HFFc6 (cell line): ENCODE measurements at regions not wholly inside any gene's neighbourhood (a gene's known extent, or its start where the extent isn't known, plus 50 kb on each side); places are given as distances from the start of the nearest gene placed in this dataset.

Source experiments
- DNase-seq: peaks from one replicate; pipeline ENCODE4 v3.0.0-alpha.2; 2018
- H3K27ac Mint-ChIP-seq: 2 replicates; pipeline ENCODE4 v1.8.0; 2020; ENCODE audit warnings: mild to moderate bottlenecking, mixed read lengths
- H3K27me3 Mint-ChIP-seq: 2 replicates; pipeline ENCODE4 v1.8.0; 2021; ENCODE audit warnings: mild to moderate bottlenecking, moderate library complexity, mixed read lengths; ENCODE audit not compliant: insufficient read depth
- H3K36me3 Mint-ChIP-seq: 2 replicates; pipeline ENCODE4 v1.8.0; 2021; ENCODE audit warnings: low read depth, mixed read lengths
- H3K4me1 Mint-ChIP-seq: 2 replicates; pipeline ENCODE4 v1.8.0; 2020; ENCODE audit warnings: low read depth, mixed read lengths
- H3K4me3 Mint-ChIP-seq: 2 replicates; pipeline ENCODE4 v1.8.0; 2020; ENCODE audit warnings: mild to moderate bottlenecking, moderate library complexity, mixed read lengths
- H3K9me3 Mint-ChIP-seq: 2 replicates; pipeline ENCODE4 v1.8.0; 2020; ENCODE audit warnings: mild to moderate bottlenecking, mixed read lengths
- TF ChIP-seq, protein P1 (sequence below): fragments of 200-600 bp; sonication (generic); IDR thresholded peaks from 2 replicates; pipeline ENCODE4 v1.5.0; 2021; ENCODE audit warnings: antibody characterized with exemption, mild to moderate bottlenecking

DNA sequence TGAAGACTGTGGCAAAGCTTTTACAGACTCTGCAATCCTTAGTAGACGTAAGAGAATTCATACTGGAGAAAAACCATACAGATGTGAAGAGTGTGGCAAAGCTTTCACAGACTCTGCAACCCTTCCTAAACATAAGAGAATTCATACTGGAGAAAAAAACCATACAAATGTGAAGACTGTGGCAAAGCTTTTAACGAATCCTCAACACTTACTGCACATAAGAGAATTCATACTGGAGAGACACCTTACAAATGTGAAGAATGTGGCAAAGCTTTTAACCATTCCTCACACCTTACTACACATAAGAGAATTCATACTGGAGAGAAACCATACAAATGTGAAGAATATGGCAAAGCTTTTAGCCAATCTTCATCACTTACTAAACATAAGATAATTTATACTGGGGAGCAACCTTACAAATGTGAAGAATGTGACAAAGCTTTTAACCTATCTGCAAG is 50.1 kb upstream of the ZNF98 start:
- Mint-ChIP-seq H3K4me1 (no peaks in the 10 kb centered on the region), H3K27ac (no peak overlapping the region), H3K4me3 (no peak overlapping the region), H3K36me3 (peaks cover 28% of the 10 kb centered on the region), H3K9me3 (peaks cover 86% of the 10 kb centered on the region), H3K27me3 (no peaks in the 10 kb centered on the region)
- TF ChIP-seq, protein P1, sequence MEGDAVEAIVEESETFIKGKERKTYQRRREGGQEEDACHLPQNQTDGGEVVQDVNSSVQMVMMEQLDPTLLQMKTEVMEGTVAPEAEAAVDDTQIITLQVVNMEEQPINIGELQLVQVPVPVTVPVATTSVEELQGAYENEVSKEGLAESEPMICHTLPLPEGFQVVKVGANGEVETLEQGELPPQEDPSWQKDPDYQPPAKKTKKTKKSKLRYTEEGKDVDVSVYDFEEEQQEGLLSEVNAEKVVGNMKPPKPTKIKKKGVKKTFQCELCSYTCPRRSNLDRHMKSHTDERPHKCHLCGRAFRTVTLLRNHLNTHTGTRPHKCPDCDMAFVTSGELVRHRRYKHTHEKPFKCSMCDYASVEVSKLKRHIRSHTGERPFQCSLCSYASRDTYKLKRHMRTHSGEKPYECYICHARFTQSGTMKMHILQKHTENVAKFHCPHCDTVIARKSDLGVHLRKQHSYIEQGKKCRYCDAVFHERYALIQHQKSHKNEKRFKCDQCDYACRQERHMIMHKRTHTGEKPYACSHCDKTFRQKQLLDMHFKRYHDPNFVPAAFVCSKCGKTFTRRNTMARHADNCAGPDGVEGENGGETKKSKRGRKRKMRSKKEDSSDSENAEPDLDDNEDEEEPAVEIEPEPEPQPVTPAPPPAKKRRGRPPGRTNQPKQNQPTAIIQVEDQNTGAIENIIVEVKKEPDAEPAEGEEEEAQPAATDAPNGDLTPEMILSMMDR, result no peak
- no peak for DNase-seq
